ENCODE measurements at regions not wholly inside any gene's neighbourhood (a gene's known extent, or its start where the extent isn't known, plus 50 kb on each side); places are given as distances from the start of the nearest gene placed in this dataset.

- peaks cover 0 to 4% (median under 1%) of the 10 kb centered on the region in 4 experiments; a peak in 4 of 7 replicates for H3K4me1 ChIP-seq (replicated peaks in 1 of 4; ENCODE audit: control insufficient read depth in 3 of 4, insufficient read depth in 4 of 4, low read length in 3 of 4)
- H2BK12ac ChIP-seq (ENCODE audit: low read depth, low read length) = no peak overlapping the region
- no peak overlapping the region for H3K56ac ChIP-seq (replicated peaks; ENCODE audit: insufficient read length, low read depth, low read length)
- no peak overlapping the region; the same call in 1 of the 2 replicates for H2AFZ ChIP-seq (ENCODE audit: low read length)
- no peaks in the 10 kb centered on the region for H3K36me3 ChIP-seq (ENCODE audit: control insufficient read depth in 2 of 4, insufficient read depth in 4 of 4, low read length in 3 of 4)
- no peak overlapping the region for H2BK15ac ChIP-seq (ENCODE audit: low read length)
- H3K9me3 ChIP-seq (ENCODE audit: insufficient read depth in 2 of 2, low read depth in 1 of 2, low read length in 1 of 2) = no peaks in the 10 kb centered on the region
- no peak overlapping the region for H2BK120ac ChIP-seq (replicated peaks; ENCODE audit: low read depth, low read length)
- no peak for FAIRE-seq
- H3K79me2 ChIP-seq (ENCODE audit: control insufficient read depth in 1 of 2, insufficient read depth in 2 of 2, low read length in 2 of 2) = no peaks in the 10 kb centered on the region
- ChIA-PET CTCF (ENCODE audit: partially characterized antibody) (interaction anchor here (0.9 kb wide), 2 partner anchors 38 to 87 kb away, joined by 3 read pairs; no protein-coding TSS in a partner anchor), POLR2A (ENCODE audit: partially characterized antibody) (interaction anchor here (0.5 kb wide), 1 partner anchor 57 kb away, joined by 3 read pairs; no protein-coding TSS in a partner anchor)
- no peak overlapping the region for H3K4ac ChIP-seq (replicated peaks; ENCODE audit: insufficient read length, low read depth, low read length)
- no peak overlapping the region for H3K23ac ChIP-seq (ENCODE audit: insufficient read length)
- no peak overlapping the region for H2AK5ac ChIP-seq (ENCODE audit: low read depth, low read length)
- no peaks in the 10 kb centered on the region; a peak in 1 of 7 replicates for H3K27me3 ChIP-seq (replicated peaks in 1 of 4; ENCODE audit: control insufficient read depth in 3 of 4, extremely low read depth in 1 of 4, insufficient read depth in 3 of 4, low read length in 3 of 4)
- no peak for TF ChIP-seq RXRA (IDR thresholded peaks at IDR 0.05; ENCODE audit: insufficient read depth, low read depth, low read length)
- TF ChIP-seq E2F6 (IDR thresholded peaks at IDR 0.05) = peak; percentile 69
- no peak for TF ChIP-seq TCF12 (IDR thresholded peaks at IDR 0.05; ENCODE audit: low read depth, low read length)
- H3K9ac ChIP-seq (replicated peaks in 1 of 4; ENCODE audit: extremely low read depth in 1 of 4, low read depth in 3 of 4, low read length in 3 of 4) = no peak overlapping the region; a peak in 1 of 7 replicates
- H3K27ac ChIP-seq (ENCODE audit: low read depth, low read length) = no peak overlapping the region
- no peaks in the 10 kb centered on the region for H4K20me1 ChIP-seq (replicated peaks in 1 of 2; ENCODE audit: control insufficient read depth in 1 of 2, insufficient read depth in 2 of 2, low read length in 2 of 2)
- H3K14ac ChIP-seq (ENCODE audit: insufficient read length) = no peak overlapping the region
- WGBS, 2 experiments (ENCODE audit: extremely low coverage in 1 of 2, insufficient coverage in 1 of 2, insufficient read length in 1 of 2, insufficient replicate concordance in 2 of 2, low coverage in 1 of 2, low lambda C conversion rate in 2 of 2, missing lambda C conversion rate in 1 of 2) = 94% methylated on average over 19 of the region's 19 CpGs; no CpG with 5 or more reads in 1 of the 2 experiments
- H3K4me3 ChIP-seq (ENCODE audit: extremely low read depth in 1 of 4, insufficient read depth in 2 of 4, low read depth in 3 of 4, low read length in 4 of 4) = no peak overlapping the region
- H3K18ac ChIP-seq (ENCODE audit: extremely low read depth, low read length) = no peak overlapping the region
- H3K79me1 ChIP-seq (ENCODE audit: low read depth, low read length) = no peaks in the 10 kb centered on the region
- no peak overlapping the region for H3K4me2 ChIP-seq (ENCODE audit: insufficient read depth in 1 of 2, low read depth in 2 of 2, low read length in 2 of 2)
- no peak overlapping the region for H2BK5ac ChIP-seq (ENCODE audit: low read depth, low read length)
- no peak for DNase-seq (ENCODE audit: low read depth in 1 of 2, low spot score in 2 of 2)
- no peak overlapping the region for H4K8ac ChIP-seq (ENCODE audit: extremely low read depth, insufficient read depth, low read length)
- H4K5ac ChIP-seq (ENCODE audit: insufficient read length, low read depth, low read length) = no peak overlapping the region
- no peak overlapping the region for H4K91ac ChIP-seq (replicated peaks; ENCODE audit: insufficient read length, low read length)
- 0 out of 2 replicates have a peak overlapping the region, but pooled peaks have one; percentile 22 for H2BK20ac ChIP-seq (ENCODE audit: low read length)
- no peaks in the 10 kb centered on the region for H3K23me2 ChIP-seq (ENCODE audit: low read depth, low read length)
Measured at GRCh38 chr11:134906356-134906955, 494.4 kb upstream of the B3GAT1 start.
